Nephron progenitor cell (in vitro differentiated cells): ENCODE measurements at regions not wholly inside any gene's neighbourhood (a gene's known extent, or its start where the extent isn't known, plus 50 kb on each side); places are given as distances from the start of the nearest gene placed in this dataset.

ENCODE experiments used
- DNase-seq: peaks from one replicate; pipeline ENCODE4 v3.0.0; 2021
- H3K27ac Mint-ChIP-seq: 2 replicates; pipeline ENCODE4 v1.8.0; 2021; ENCODE audit warnings: mild to moderate bottlenecking, moderate library complexity, mixed read lengths
- H3K27me3 Mint-ChIP-seq: 2 replicates; pipeline ENCODE4 v1.8.0; 2021; ENCODE audit warnings: mild to moderate bottlenecking, low read depth, mixed read lengths; ENCODE audit not compliant: poor library complexity
- H3K36me3 Mint-ChIP-seq: 2 replicates; pipeline ENCODE4 v1.8.0; 2021; ENCODE audit warnings: low read depth, mixed read lengths
- H3K4me1 Mint-ChIP-seq: 2 replicates; pipeline ENCODE4 v1.8.0; 2021; ENCODE audit warnings: mixed read lengths
- H3K4me3 Mint-ChIP-seq: 2 replicates; pipeline ENCODE4 v1.8.0; 2021; ENCODE audit warnings: mild to moderate bottlenecking, moderate library complexity, mixed read lengths
- H3K9me3 Mint-ChIP-seq: 2 replicates; pipeline ENCODE4 v1.8.0; 2021; ENCODE audit warnings: mild to moderate bottlenecking, moderate library complexity, mixed read lengths
- TF ChIP-seq, protein P1 (sequence below): fragments of 200-600 bp; sonication (generic); IDR thresholded peaks from 2 replicates; pipeline ENCODE4 v1.5.0; 2021; ENCODE audit warnings: antibody characterized with exemption

DNA sequence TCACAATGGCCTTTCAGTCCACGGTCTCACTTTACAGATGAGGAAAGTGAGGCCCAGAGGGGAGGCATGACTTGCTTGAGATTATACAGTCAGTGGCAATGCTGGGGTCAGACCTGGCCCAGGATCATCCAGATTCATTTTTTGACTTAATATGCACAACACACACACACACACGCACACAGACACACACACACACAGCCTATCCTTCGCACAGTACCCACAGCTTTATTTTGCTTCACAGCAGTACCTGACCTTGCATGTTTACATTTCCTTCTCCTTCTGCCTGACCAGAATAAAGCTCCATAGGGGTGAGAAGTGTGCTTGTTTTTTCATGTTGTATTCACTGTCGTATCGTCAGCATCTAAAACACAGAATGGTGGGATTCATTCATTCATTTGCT is 79.8 kb downstream of the VEGFA start:
- H3K27me3 Mint-ChIP-seq = peaks cover 41% of the 10 kb centered on the region
- peaks cover 39% of the 10 kb centered on the region for H3K4me1 Mint-ChIP-seq
- no peak overlapping the region for H3K27ac Mint-ChIP-seq
- H3K4me3 Mint-ChIP-seq = no peak overlapping the region
- TF ChIP-seq, protein P1, sequence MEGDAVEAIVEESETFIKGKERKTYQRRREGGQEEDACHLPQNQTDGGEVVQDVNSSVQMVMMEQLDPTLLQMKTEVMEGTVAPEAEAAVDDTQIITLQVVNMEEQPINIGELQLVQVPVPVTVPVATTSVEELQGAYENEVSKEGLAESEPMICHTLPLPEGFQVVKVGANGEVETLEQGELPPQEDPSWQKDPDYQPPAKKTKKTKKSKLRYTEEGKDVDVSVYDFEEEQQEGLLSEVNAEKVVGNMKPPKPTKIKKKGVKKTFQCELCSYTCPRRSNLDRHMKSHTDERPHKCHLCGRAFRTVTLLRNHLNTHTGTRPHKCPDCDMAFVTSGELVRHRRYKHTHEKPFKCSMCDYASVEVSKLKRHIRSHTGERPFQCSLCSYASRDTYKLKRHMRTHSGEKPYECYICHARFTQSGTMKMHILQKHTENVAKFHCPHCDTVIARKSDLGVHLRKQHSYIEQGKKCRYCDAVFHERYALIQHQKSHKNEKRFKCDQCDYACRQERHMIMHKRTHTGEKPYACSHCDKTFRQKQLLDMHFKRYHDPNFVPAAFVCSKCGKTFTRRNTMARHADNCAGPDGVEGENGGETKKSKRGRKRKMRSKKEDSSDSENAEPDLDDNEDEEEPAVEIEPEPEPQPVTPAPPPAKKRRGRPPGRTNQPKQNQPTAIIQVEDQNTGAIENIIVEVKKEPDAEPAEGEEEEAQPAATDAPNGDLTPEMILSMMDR = no peak
- DNase-seq = no peak
- H3K9me3 Mint-ChIP-seq = no peaks in the 10 kb centered on the region
- no peaks in the 10 kb centered on the region for H3K36me3 Mint-ChIP-seq

DNA sequence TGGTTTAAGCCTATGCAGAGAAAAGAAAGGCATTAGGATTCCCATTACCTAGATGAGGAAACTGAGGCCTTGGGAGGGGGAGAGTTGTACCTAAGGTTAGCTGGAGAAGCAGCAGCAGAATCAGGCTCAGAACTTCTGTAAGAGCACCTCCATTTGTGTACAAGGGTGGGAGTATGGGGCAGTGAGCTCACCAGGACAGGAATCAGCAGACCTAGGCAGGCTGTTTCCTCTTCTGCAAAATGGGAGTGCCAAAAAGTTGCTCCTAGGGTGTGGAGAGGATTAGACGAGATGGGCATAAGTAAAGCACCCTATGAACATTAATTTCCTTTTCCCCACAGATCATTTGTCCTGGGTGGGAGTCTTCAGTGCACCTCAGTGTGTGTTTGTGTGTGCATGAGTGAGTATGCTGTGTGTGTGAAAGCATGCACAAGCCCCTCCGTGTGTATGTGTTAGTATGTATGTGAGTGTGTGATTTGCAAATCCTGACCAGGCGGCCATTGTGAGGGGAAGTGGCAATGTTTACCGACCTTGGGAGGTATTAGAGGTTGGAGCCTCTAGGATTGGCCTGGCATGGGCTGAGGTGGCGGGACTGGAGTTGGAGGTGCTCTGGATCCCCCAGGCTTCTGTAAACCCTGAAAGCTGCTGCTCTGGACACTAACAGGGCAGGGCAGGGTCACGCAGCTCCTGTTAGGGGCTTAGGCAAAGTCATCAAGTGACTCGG is 78.8 kb downstream of the VEGFA start:
- TF ChIP-seq, protein P1 = no peak
- Mint-ChIP-seq H3K27me3 (peaks cover 34% of the 10 kb centered on the region), H3K4me3 (no peak overlapping the region), H3K36me3 (no peaks in the 10 kb centered on the region), H3K27ac (no peak overlapping the region), H3K4me1 (peaks cover 39% of the 10 kb centered on the region), H3K9me3 (no peaks in the 10 kb centered on the region)
- DNase-seq = no peak

DNA sequence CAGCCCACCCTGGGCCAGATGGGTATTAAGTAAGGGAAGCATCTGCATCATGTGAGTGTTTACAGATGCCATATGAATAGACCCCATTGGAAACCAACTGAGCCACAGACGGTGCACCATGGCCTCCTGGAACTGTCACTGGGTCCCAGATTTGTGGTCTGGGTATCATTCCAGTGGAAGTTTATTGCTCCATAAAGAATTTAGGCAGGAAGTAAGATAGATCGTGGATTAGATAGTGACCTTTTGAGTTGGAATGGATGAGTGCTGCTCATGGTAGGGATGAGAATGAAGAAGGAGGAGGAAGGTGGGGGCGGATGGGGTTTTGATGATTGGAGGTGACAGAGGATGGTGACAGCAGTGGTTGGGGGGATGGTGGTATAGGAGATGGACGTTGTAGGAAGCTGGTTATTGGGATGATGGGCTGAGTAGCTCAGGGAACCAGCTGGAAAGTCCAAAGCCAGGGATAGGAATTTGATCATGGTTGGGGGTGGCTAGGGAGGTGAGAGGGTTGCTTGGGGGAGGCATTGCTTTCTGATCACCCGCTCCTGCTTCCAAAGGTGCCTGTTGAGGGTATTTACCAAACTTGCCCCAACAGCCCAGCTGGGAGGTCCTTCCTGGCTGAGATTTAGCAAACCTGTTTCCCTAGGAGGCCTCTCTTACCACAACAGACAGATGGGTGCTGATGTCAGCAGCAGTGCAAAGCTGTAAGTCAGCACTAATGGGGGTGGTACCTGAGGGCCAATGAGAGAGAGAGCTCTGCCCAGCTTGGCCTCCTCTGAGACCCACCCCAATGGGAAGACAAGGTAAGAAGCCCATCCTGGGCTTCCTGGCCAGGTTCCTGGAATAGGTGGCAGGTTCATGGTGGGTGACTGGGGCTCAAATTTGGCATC is 78.0 kb downstream of the VEGFA start:
- Mint-ChIP-seq H3K9me3 (no peaks in the 10 kb centered on the region), H3K4me1 (peaks cover 39% of the 10 kb centered on the region), H3K27me3 (peaks cover 32% of the 10 kb centered on the region), H3K36me3 (no peaks in the 10 kb centered on the region), H3K4me3 (no peak overlapping the region), H3K27ac (no peak overlapping the region)
- TF ChIP-seq, protein P1 = no peak
- DNase-seq = no peak

GRCh38 chr6:43846556-43846955 is 76.5 kb downstream of the VEGFA start:
- peaks cover 39% of the 10 kb centered on the region for H3K4me1 Mint-ChIP-seq
- no peak overlapping the region for H3K27ac Mint-ChIP-seq
- TF ChIP-seq, protein P1 = no peak
- H3K9me3 Mint-ChIP-seq = no peaks in the 10 kb centered on the region
- H3K4me3 Mint-ChIP-seq = no peak overlapping the region
- peaks cover 23% of the 10 kb centered on the region for H3K27me3 Mint-ChIP-seq
- DNase-seq = no peak
- no peaks in the 10 kb centered on the region for H3K36me3 Mint-ChIP-seq

GRCh38 chr6:43845646-43846045 is 75.6 kb downstream of the VEGFA start:
- Mint-ChIP-seq H3K4me1 (peaks cover 30% of the 10 kb centered on the region), H3K4me3 (no peak overlapping the region), H3K27me3 (peaks cover 23% of the 10 kb centered on the region), H3K36me3 (no peaks in the 10 kb centered on the region), H3K27ac (no peak overlapping the region), H3K9me3 (no peaks in the 10 kb centered on the region)
- TF ChIP-seq, protein P1 = no peak
- no peak for DNase-seq
